Choroid plexus epithelial cell (primary cell): ENCODE measurements at regions not wholly inside any gene's neighbourhood (a gene's known extent, or its start where the extent isn't known, plus 50 kb on each side); places are given as distances from the start of the nearest gene placed in this dataset.
"Not testable (repeated sequence)": the region's sequence is repeated elsewhere in the genome, so short reads cannot be mapped to it uniquely, and the experiment has no call there.

Experiments used
- DNase-seq: peaks from one replicate; pipeline ENCODE4 v3.0.0-alpha.2; 2010; ENCODE audit warnings: low read depth
- H3K4me3 ChIP-seq: 2 replicates; pipeline ENCODE4 v1.5.1; 2011; ENCODE audit warnings: low read depth, mild to moderate bottlenecking, control low read depth, low read length, moderate library complexity
- CTCF ChIP-seq: conservative IDR thresholded peaks from 2 replicates; pipeline ENCODE4 v1.5.1; 2011; ENCODE audit warnings: low read depth, mild to moderate bottlenecking, control low read depth, inconsistent platforms, low read length, moderate library complexity

GRCh38 chr22:23382428-23383218 lies 197.5 kb downstream of the IGLL1 start:
- no peak overlapping the region for H3K4me3 ChIP-seq
- no peak for TF ChIP-seq CTCF
- DNase-seq: no peak

GRCh38 chr22:23381661-23382427 lies 198.2 kb downstream of the IGLL1 start:
- no peak for TF ChIP-seq CTCF
- no peak overlapping the region for H3K4me3 ChIP-seq
- no peak for DNase-seq

- H3K4me3 ChIP-seq: no peak overlapping the region
Observed at GRCh38 chr22:23380911-23381310, 199.2 kb downstream of the IGLL1 start.

GRCh38 chr22:23380230-23380573 lies 199.9 kb downstream of the IGLL1 start:
- H3K4me3 ChIP-seq: no peak overlapping the region
- no peak for TF ChIP-seq CTCF
- peak; percentile 20 for DNase-seq

More at GRCh38 chr22:23380911-23381310, 199.2 kb downstream of the IGLL1 start:
- TF ChIP-seq CTCF: no peak
- no peak for DNase-seq

GRCh38 chr22:23379540-23380229 lies 199.4 kb downstream of the BCR start:
- H3K4me3 ChIP-seq, DNase-seq: not testable (repeated sequence)

- no peak overlapping the region for H3K4me3 ChIP-seq
- no peak for TF ChIP-seq CTCF
- DNase-seq: no peak
Observed at GRCh38 chr22:23377767-23378166, 197.5 kb downstream of the BCR start.

GRCh38 chr22:23376256-23376655 lies 195.9 kb downstream of the BCR start:
- DNase-seq: peak; percentile 28
- no peak overlapping the region for H3K4me3 ChIP-seq
- peak; percentile 42 for TF ChIP-seq CTCF
